Motor neuron (in vitro differentiated cells): ENCODE measurements at regions not wholly inside any gene's neighbourhood (a gene's known extent, or its start where the extent isn't known, plus 50 kb on each side); places are given as distances from the start of the nearest gene placed in this dataset.

Source experiments
- ATAC-seq, 8 experiments: fragments of 200-7000 bp; cut with Tn5 transposase; replicated peaks in 6 of 8; 2 replicates each; pipeline ENCODE4 v1.8.0; 2021; ENCODE audit warnings: mild to moderate bottlenecking in 8 of 8, moderate library complexity in 8 of 8
- H3K27ac ChIP-seq, 2 donors: fragments of 250-450 bp; sonication (Bioruptor Pico); 2 replicates each; pipeline ENCODE4 v1.9.0; 2021; ENCODE audit warnings: antibody characterized with exemption in 2 of 2, mild to moderate bottlenecking in 2 of 2, moderate library complexity in 1 of 2
- H3K4me1 ChIP-seq, 2 donors: fragments of 250-450 bp; sonication (Bioruptor Pico); replicated peaks in 1 of 2; 2 replicates each; pipeline ENCODE4 v1.6.1; 2021; ENCODE audit warnings: antibody characterized with exemption in 2 of 2, mild to moderate bottlenecking in 2 of 2, moderate library complexity in 1 of 2
- H3K4me3 ChIP-seq, 5 donors: fragments of 250-450 bp; sonication (Bioruptor Pico); 2 replicates each; pipeline ENCODE4 v1.9.0; 2021; ENCODE audit warnings: antibody characterized with exemption in 5 of 5, mild to moderate bottlenecking in 5 of 5, moderate library complexity in 4 of 5
- WGBS, 10 experiments: fragments of 450-650 bp; shearing (Covaris generic); methylation state at CpG; one replicate each; pipeline ENCODE4 v1.0.0; 2022; 5-methylcytosine and 5-hydroxymethylcytosine counted together
- in situ Hi-C, 9 experiments: fragments of 400-800 bp; cut with MboI; loops; one replicate each; pipeline ENCODE4 v1.15.0; 2021; ENCODE audit warnings: low sequenced_read_pairs in 9 of 9, low pct_unique_long_range_greater_than_20kb in 2 of 9; ENCODE audit not compliant: unreplicated experiment in 9 of 9

- ATAC-seq, result peak in 3 of 8 experiments; percentile 36 to 96 (median 76)
Observed at GRCh38 chr4:175504318-175504717, 307.7 kb downstream of the GPM6A start.

GRCh38 chr4:175509320-175509719, 302.7 kb downstream of the GPM6A start:
- peak in 2 of 8 experiments; percentile 13 to 39 for ATAC-seq
- in situ Hi-C loops, result no loop called here
- Histone ChIP-seq H3K27ac (no peak overlapping the region), H3K4me1 (no peaks in the 10 kb centered on the region), H3K4me3 (no peak overlapping the region)
- WGBS, 10 experiments, result 14 to 100% (median 82%) methylated on average over 1 to 2 of the region's 2 CpGs; no CpG with 5 or more reads in 2 of the 10 experiments

More at GRCh38 chr4:175504318-175504717, 307.7 kb downstream of the GPM6A start:
- Histone ChIP-seq H3K27ac (no peak overlapping the region), H3K4me3 (no peak overlapping the region), H3K4me1 (no peaks in the 10 kb centered on the region)
- in situ Hi-C loops, result no loop called here

- H3K27ac ChIP-seq, result no peak overlapping the region
- H3K4me1 ChIP-seq, result no peaks in the 10 kb centered on the region
- H3K4me3 ChIP-seq, result no peak overlapping the region
- 86 to 100% (median 100%) methylated on average over 1 of the region's 1 CpG; no CpG with 5 or more reads in 5 of the 10 experiments for whole genome bisulfite sequencing, 10 experiments
- in situ Hi-C loops, result no loop called here
- no peak for ATAC-seq
Observed at GRCh38 chr4:175511861-175512260, 300.2 kb downstream of the GPM6A start.

- Histone ChIP-seq H3K27ac (no peak overlapping the region), H3K4me3 (no peak overlapping the region), H3K4me1 (no peaks in the 10 kb centered on the region)
- 20 to 100% (median 81%) methylated on average over 2 to 5 of the region's 5 CpGs; no CpG with 5 or more reads in 1 of the 10 experiments for WGBS, 10 experiments
- peak in 6 of 8 experiments; percentile 26 to 69 (median 38) for ATAC-seq
- in situ Hi-C loops, result no loop called here
Observed at GRCh38 chr4:175514174-175514573, 297.9 kb downstream of the GPM6A start.

- 0 to 100% (median 81%) methylated on average over 1 to 3 of the region's 3 CpGs; no CpG with 5 or more reads in 1 of the 10 experiments for WGBS, 10 experiments
- no peaks in the 10 kb centered on the region for H3K4me1 ChIP-seq
- ATAC-seq, result no peak
- H3K27ac ChIP-seq, result no peak overlapping the region
- H3K4me3 ChIP-seq, result no peak overlapping the region
- in situ Hi-C loops, result loop anchor here in 3 of 9 experiments (25.0 kb wide), 3 partner anchors 643 to 1168 kb away; no protein-coding TSS in a partner anchor
Observed at GRCh38 chr4:175530655-175531054, 281.4 kb downstream of the GPM6A start.

GRCh38 chr4:175531405-175532091, 280.5 kb downstream of the GPM6A start:
- WGBS, 10 experiments, result 38 to 100% (median 80%) methylated on average over 1 to 4 of the region's 4 CpGs
- no peak for ATAC-seq

GRCh38 chr4:175536852-175537453, 275.1 kb downstream of the GPM6A start:
- 0 to 45% (median 36%) methylated on average over 2 to 6 of the region's 6 CpGs for WGBS, 10 experiments
- ATAC-seq, result peak in 4 of 8 experiments; percentile 16 to 54 (median 35)
- in situ Hi-C loops, result loop anchor here in 3 of 9 experiments (25.0 kb wide), 3 partner anchors 650 to 1175 kb away; no protein-coding TSS in a partner anchor

More at GRCh38 chr4:175531405-175532091, 280.5 kb downstream of the GPM6A start:
- in situ Hi-C loops, result loop anchor here in 3 of 9 experiments (25.0 kb wide), 3 partner anchors 644 to 1169 kb away; no protein-coding TSS in a partner anchor
- Histone ChIP-seq H3K4me3 (no peak overlapping the region), H3K4me1 (no peaks in the 10 kb centered on the region), H3K27ac (no peak overlapping the region)

GRCh38 chr4:175539498-175539897, 272.6 kb downstream of the GPM6A start:
- 35 to 100% (median 57%) methylated on average over 1 to 2 of the region's 2 CpGs; no CpG with 5 or more reads in 2 of the 10 experiments for WGBS, 10 experiments
- ATAC-seq, result no peak
- Histone ChIP-seq H3K4me1 (no peaks in the 10 kb centered on the region), H3K4me3 (no peak overlapping the region), H3K27ac (no peak overlapping the region)
- in situ Hi-C loops, result loop anchor here in 3 of 9 experiments (25.0 kb wide), 3 partner anchors 652 to 1177 kb away; no protein-coding TSS in a partner anchor

More at GRCh38 chr4:175536852-175537453, 275.1 kb downstream of the GPM6A start:
- no peak overlapping the region for H3K27ac ChIP-seq
- H3K4me1 ChIP-seq, result no peaks in the 10 kb centered on the region
- H3K4me3 ChIP-seq, result no peak overlapping the region

GRCh38 chr4:175540151-175540550, 271.9 kb downstream of the GPM6A start:
- ATAC-seq, result no peak
- WGBS, 10 experiments, result 60 to 100% (median 94%) methylated on average over 1 of the region's 1 CpG; no CpG with 5 or more reads in 4 of the 10 experiments
- H3K4me3 ChIP-seq, result no peak overlapping the region
- no peaks in the 10 kb centered on the region for H3K4me1 ChIP-seq
- in situ Hi-C loops, result loop anchor here in 3 of 9 experiments (25.0 kb wide), 3 partner anchors 653 to 1178 kb away; no protein-coding TSS in a partner anchor
- no peak overlapping the region for H3K27ac ChIP-seq

GRCh38 chr4:175540732-175541131, 271.3 kb downstream of the GPM6A start:
- Histone ChIP-seq H3K27ac (no peak overlapping the region), H3K4me1 (no peaks in the 10 kb centered on the region), H3K4me3 (no peak overlapping the region)
- ATAC-seq, result no peak
- 50 to 100% (median 93%) methylated on average over 1 to 3 of the region's 7 CpGs; no CpG with 5 or more reads in 1 of the 10 experiments for WGBS, 10 experiments
- in situ Hi-C loops, result loop anchor here in 3 of 9 experiments (25.0 kb wide), 3 partner anchors 653 to 1178 kb away; no protein-coding TSS in a partner anchor

GRCh38 chr4:175542786-175543185, 269.3 kb downstream of the GPM6A start:
- no peak overlapping the region for H3K4me3 ChIP-seq
- in situ Hi-C loops, result loop anchor here in 3 of 9 experiments (25.0 kb wide), 3 partner anchors 655 to 1180 kb away; no protein-coding TSS in a partner anchor
- H3K4me1 ChIP-seq, result no peaks in the 10 kb centered on the region
- no peak overlapping the region for H3K27ac ChIP-seq
- peak; percentile 52 to 98 (median 79) for ATAC-seq
- WGBS, 10 experiments, result 0 to 100% (median 63%) methylated on average over 1 of the region's 1 CpG; no CpG with 5 or more reads in 1 of the 10 experiments

- in situ Hi-C loops, result loop anchor here in 7 of 9 experiments (25.0 kb wide), 3 partner anchors 328 to 778 kb away; no protein-coding TSS in a partner anchor
Observed at GRCh38 chr4:175559126-175559525, 252.9 kb downstream of the GPM6A start.

GRCh38 chr4:175559526-175559925, 252.5 kb downstream of the GPM6A start:
- ATAC-seq, result no peak
- no peak overlapping the region for H3K27ac ChIP-seq
- no peaks in the 10 kb centered on the region for H3K4me1 ChIP-seq
- WGBS, 10 experiments, result 0 to 100% (median 77%) methylated on average over 1 to 2 of the region's 2 CpGs; no CpG with 5 or more reads in 1 of the 10 experiments
- in situ Hi-C loops, result loop anchor here in 7 of 9 experiments (25.0 kb wide), 3 partner anchors 328 to 778 kb away; no protein-coding TSS in a partner anchor
- H3K4me3 ChIP-seq, result no peak overlapping the region

More at GRCh38 chr4:175559126-175559525, 252.9 kb downstream of the GPM6A start:
- Histone ChIP-seq H3K4me3 (no peak overlapping the region), H3K27ac (no peak overlapping the region), H3K4me1 (no peaks in the 10 kb centered on the region)
- no peak for ATAC-seq
- WGBS, 10 experiments, result 18 to 98% (median 86%) methylated on average over 1 to 6 of the region's 6 CpGs; no CpG with 5 or more reads in 1 of the 10 experiments
